AG10803 (cell line): ENCODE measurements at regions not wholly inside any gene's neighbourhood (a gene's known extent, or its start where the extent isn't known, plus 50 kb on each side); places are given as distances from the start of the nearest gene placed in this dataset.

Source experiments
- DNase-seq: peaks from one replicate; pipeline ENCODE4 v3.0.0; 2010; ENCODE audit warnings: low read depth
- H3K4me3 ChIP-seq: 2 replicates; pipeline ENCODE4 v1.5.1; 2011; ENCODE audit warnings: mild to moderate bottlenecking, low read length, control low read depth
- CTCF ChIP-seq: conservative IDR thresholded peaks from 2 replicates; pipeline ENCODE4 v1.5.1; 2011; ENCODE audit warnings: mild to moderate bottlenecking, low read length, control low read depth, inconsistent platforms

GRCh38 chr16:65224471-65224870 lies 102.6 kb upstream of the CDH11 start:
- H3K4me3 ChIP-seq, result no peak overlapping the region
- no peak for TF ChIP-seq CTCF
- no peak for DNase-seq

GRCh38 chr16:65223335-65223734 lies 101.5 kb upstream of the CDH11 start:
- DNase-seq, result no peak
- no peak for TF ChIP-seq CTCF
- no peak overlapping the region for H3K4me3 ChIP-seq

GRCh38 chr16:65222536-65222935 lies 100.7 kb upstream of the CDH11 start:
- no peak for TF ChIP-seq CTCF
- no peak for DNase-seq

GRCh38 chr16:65222049-65222448 lies 100.2 kb upstream of the CDH11 start:
- TF ChIP-seq CTCF, result no peak
- DNase-seq, result no peak
- H3K4me3 ChIP-seq, result no peak overlapping the region

More at GRCh38 chr16:65222536-65222935, 100.7 kb upstream of the CDH11 start:
- H3K4me3 ChIP-seq, result no peak overlapping the region

- TF ChIP-seq CTCF, result no peak
- DNase-seq, result no peak
- no peak overlapping the region for H3K4me3 ChIP-seq
Measured at GRCh38 chr16:65219786-65220185, 97.9 kb upstream of the CDH11 start.

GRCh38 chr16:65218348-65218747 lies 96.5 kb upstream of the CDH11 start:
- TF ChIP-seq CTCF, result no peak
- DNase-seq, result no peak
- H3K4me3 ChIP-seq, result no peak overlapping the region

GRCh38 chr16:65213866-65214595 lies 92.2 kb upstream of the CDH11 start:
- H3K4me3 ChIP-seq, result no peak overlapping the region
- DNase-seq, result peak; percentile 32
- TF ChIP-seq CTCF, result no peak
